ENCODE measurements at regions not wholly inside any gene's neighbourhood (a gene's known extent, or its start where the extent isn't known, plus 50 kb on each side); places are given as distances from the start of the nearest gene placed in this dataset.

GRCh38 chr11:110971140-110971539 is 258.9 kb upstream of the ARHGAP20 start:
- TF ChIP-seq CTCF (IDR thresholded peaks at IDR 0.05), result no peak
- TF ChIP-seq POLR2A (IDR thresholded peaks at IDR 0.05), result no peak

Data from lower leg skin (tissue), 3 donors.